NCI-H226 (cell line): ENCODE measurements at regions not wholly inside any gene's neighbourhood (a gene's known extent, or its start where the extent isn't known, plus 50 kb on each side); places are given as distances from the start of the nearest gene placed in this dataset.

Experiments
- DNase-seq: peaks from one replicate; pipeline ENCODE4 v3.0.0-alpha.2; 2015

GRCh38 chr18:22628795-22629510, 211.2 kb upstream of the CTAGE1 start:
- no peak for DNase-seq

- no peak for DNase-seq
These were observed 213.3 kb upstream of the CTAGE1 start for GRCh38 chr18:22630980-22631379.

GRCh38 chr18:22632191-22632590, 214.5 kb upstream of the CTAGE1 start:
- DNase-seq, result no peak

GRCh38 chr18:22634464-22634863, 216.7 kb upstream of the CTAGE1 start:
- no peak for DNase-seq

- DNase-seq, result peak; percentile 84
These were observed 220.1 kb upstream of the CTAGE1 start for GRCh38 chr18:22637787-22638186.

- DNase-seq, result peak; percentile 76
These were observed 221.3 kb upstream of the CTAGE1 start for GRCh38 chr18:22639026-22639463.

GRCh38 chr18:22639561-22639960, 221.8 kb upstream of the CTAGE1 start:
- DNase-seq, result no peak

GRCh38 chr18:22640281-22640842, 222.6 kb upstream of the CTAGE1 start:
- no peak for DNase-seq

- DNase-seq, result no peak
These were observed 224.2 kb upstream of the CTAGE1 start for GRCh38 chr18:22641958-22642357.

- peak; percentile 10 for DNase-seq
These were observed 226.0 kb upstream of the CTAGE1 start for GRCh38 chr18:22643731-22644130.

GRCh38 chr18:22650247-22650646, 232.5 kb upstream of the CTAGE1 start:
- peak; percentile 28 for DNase-seq

GRCh38 chr18:22657619-22658018, 239.9 kb upstream of the CTAGE1 start:
- DNase-seq, result no peak

- DNase-seq, result no peak
These were observed 240.6 kb upstream of the CTAGE1 start for GRCh38 chr18:22658318-22658717.

GRCh38 chr18:22663378-22663777, 245.7 kb upstream of the CTAGE1 start:
- DNase-seq, result no peak

GRCh38 chr18:22666411-22666940, 248.8 kb upstream of the CTAGE1 start:
- no peak for DNase-seq

- DNase-seq, result no peak
These were observed 249.4 kb upstream of the CTAGE1 start for GRCh38 chr18:22667156-22667555.

- peak; percentile 98 for DNase-seq
These were observed 250.1 kb upstream of the CTAGE1 start for GRCh38 chr18:22667616-22668422.

GRCh38 chr18:22668496-22668895, 250.8 kb upstream of the CTAGE1 start:
- peak; percentile 53 for DNase-seq

GRCh38 chr18:22670914-22671313, 253.2 kb upstream of the CTAGE1 start:
- peak; percentile 30 for DNase-seq

- no peak for DNase-seq
These were observed 255.6 kb upstream of the CTAGE1 start for GRCh38 chr18:22673182-22673862.

- peak; percentile 89 for DNase-seq
These were observed 256.6 kb upstream of the CTAGE1 start for GRCh38 chr18:22674272-22674671.

- no peak for DNase-seq
These were observed 257.3 kb upstream of the CTAGE1 start for GRCh38 chr18:22675006-22675405.

GRCh38 chr18:22676423-22676822, 256.7 kb upstream of the RBBP8 start:
- no peak for DNase-seq
